ENCODE measurements at regions not wholly inside any gene's neighbourhood (a gene's known extent, or its start where the extent isn't known, plus 50 kb on each side); places are given as distances from the start of the nearest gene placed in this dataset.

DNA sequence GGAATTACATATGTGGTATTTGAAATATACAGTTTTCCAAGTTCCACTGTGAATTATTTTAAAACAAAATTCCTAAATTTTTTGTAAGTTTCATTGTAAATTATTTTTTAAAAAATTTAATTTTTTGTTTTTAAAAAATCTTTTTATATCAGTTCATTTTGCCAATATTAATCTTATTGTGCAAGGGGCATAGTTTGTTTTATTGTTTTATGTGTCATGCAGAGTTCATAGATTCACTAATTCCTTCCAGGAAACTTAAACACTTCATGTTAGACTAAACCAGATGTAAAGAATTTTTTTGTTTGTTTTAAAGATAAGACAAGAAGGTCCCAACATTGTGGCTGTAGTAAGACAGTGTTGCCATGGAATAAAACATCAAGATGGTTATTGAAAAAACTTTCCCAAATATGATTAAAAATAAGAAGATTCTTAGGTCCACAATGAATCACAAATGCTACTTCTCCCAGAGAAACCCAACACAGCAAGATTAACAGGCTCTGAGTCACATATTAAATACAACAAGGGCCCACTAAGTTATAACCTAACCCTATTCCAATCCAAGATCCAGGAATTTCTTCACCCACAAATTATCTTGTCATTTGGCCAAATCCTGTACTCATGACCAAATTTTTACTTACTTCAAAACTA lies 464.7 kb upstream of the IGFBP3 start:
- no peak overlapping the region for H3K4me3 ChIP-seq (ENCODE audit: low read length, poor library complexity, severe bottlenecking)

GRCh38 chr7:46383605-46384004 lies 462.5 kb upstream of the IGFBP3 start:
- H3K36me3 ChIP-seq (ENCODE audit: insufficient read depth, low read length) = no peaks in the 10 kb centered on the region
- no peaks in the 10 kb centered on the region for H3K9me2 ChIP-seq (replicated peaks; ENCODE audit: low read depth, low read length)
- H3K9me3 ChIP-seq (ENCODE audit: insufficient read depth, low read depth, low read length) = no peaks in the 10 kb centered on the region

More for the DNA sequence above, 464.7 kb upstream of the IGFBP3 start:
- Histone ChIP-seq H4K20me1 (ENCODE audit: insufficient read depth, low read length, poor library complexity, severe bottlenecking) (no peaks in the 10 kb centered on the region), H3K79me2 (ENCODE audit: insufficient read depth, low read length) (no peaks in the 10 kb centered on the region), H2AFZ (ENCODE audit: low read length) (no peak overlapping the region), H3F3A (ENCODE audit: low read depth) (no peaks in the 10 kb centered on the region), H3K4me2 (ENCODE audit: low read depth, low read length, poor library complexity, severe bottlenecking) (no peak overlapping the region), H3K9me3 (ENCODE audit: insufficient read depth, low read depth, low read length) (no peaks in the 10 kb centered on the region), H3K36me3 (ENCODE audit: insufficient read depth, low read length) (no peaks in the 10 kb centered on the region), H3K9ac (ENCODE audit: low read depth, low read length, poor library complexity, severe bottlenecking) (no peak overlapping the region), H3K27me3 (ENCODE audit: insufficient read depth, low read length, poor library complexity, severe bottlenecking) (no peaks in the 10 kb centered on the region), H3K4me1 (ENCODE audit: insufficient read depth, low read length, poor library complexity, severe bottlenecking) (no peaks in the 10 kb centered on the region), H3K9me2 (replicated peaks; ENCODE audit: low read depth, low read length) (no peaks in the 10 kb centered on the region)
- TF ChIP-seq CTCF (conservative IDR thresholded peaks at IDR 0.05; ENCODE audit: low read length) (no peak), EZH2phosphoT487 (IDR thresholded peaks at IDR 0.05; ENCODE audit: borderline replicate concordance) (no peak)

DNA sequence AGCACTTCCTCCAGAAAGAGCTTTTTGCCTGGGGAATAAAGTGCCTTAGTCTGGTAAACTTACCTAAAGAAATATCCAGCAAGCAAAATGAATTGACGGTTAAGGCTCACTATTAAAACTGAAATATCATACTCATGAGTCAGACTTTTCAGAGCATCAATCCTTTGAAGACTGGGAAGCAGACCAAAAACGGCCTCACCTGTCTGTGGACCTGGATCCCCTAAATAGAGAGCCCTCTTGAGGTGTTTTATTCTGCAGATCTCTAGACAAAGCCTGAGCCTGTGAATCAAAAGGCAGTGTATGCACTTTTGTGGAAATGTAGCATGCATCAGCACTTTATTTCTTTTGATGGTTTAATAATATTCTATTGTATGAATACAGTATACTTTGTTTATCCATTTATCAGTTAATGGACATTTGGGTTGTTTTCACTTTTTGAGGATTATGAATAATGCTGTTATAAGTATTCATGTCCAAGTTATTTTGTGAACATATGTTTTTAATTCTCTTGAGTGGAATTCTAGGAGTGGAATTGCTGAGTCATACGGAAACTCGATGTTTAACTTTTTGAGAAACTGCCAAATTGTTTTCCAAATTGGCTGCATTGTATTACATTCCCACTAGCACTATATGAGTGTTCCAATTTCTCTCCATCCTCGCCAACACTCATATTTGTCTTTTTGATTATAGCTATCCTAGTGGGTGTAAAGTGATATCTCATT lies 449.0 kb upstream of the IGFBP3 start:
- no peak overlapping the region for H3K4me3 ChIP-seq (ENCODE audit: low read length, poor library complexity, severe bottlenecking)
- no peaks in the 10 kb centered on the region for H3K9me2 ChIP-seq (replicated peaks; ENCODE audit: low read depth, low read length)
- no peaks in the 10 kb centered on the region for H3K27me3 ChIP-seq (ENCODE audit: insufficient read depth, low read length, poor library complexity, severe bottlenecking)
- H4K20me1 ChIP-seq (ENCODE audit: insufficient read depth, low read length, poor library complexity, severe bottlenecking) = no peaks in the 10 kb centered on the region
- H3K9me3 ChIP-seq (ENCODE audit: insufficient read depth, low read depth, low read length) = no peaks in the 10 kb centered on the region
- H3K4me1 ChIP-seq (ENCODE audit: insufficient read depth, low read length, poor library complexity, severe bottlenecking) = no peaks in the 10 kb centered on the region
- H3F3A ChIP-seq (ENCODE audit: low read depth) = no peaks in the 10 kb centered on the region
- H3K36me3 ChIP-seq (ENCODE audit: insufficient read depth, low read length) = no peaks in the 10 kb centered on the region
- H2AFZ ChIP-seq (ENCODE audit: low read length) = no peak overlapping the region
- no peak for TF ChIP-seq CTCF (conservative IDR thresholded peaks at IDR 0.05; ENCODE audit: low read length)
- TF ChIP-seq EZH2phosphoT487 (IDR thresholded peaks at IDR 0.05; ENCODE audit: borderline replicate concordance) = no peak
- no peak overlapping the region for H3K9ac ChIP-seq (ENCODE audit: low read depth, low read length, poor library complexity, severe bottlenecking)
- no peak overlapping the region for H3K4me2 ChIP-seq (ENCODE audit: low read depth, low read length, poor library complexity, severe bottlenecking)
- H3K79me2 ChIP-seq (ENCODE audit: insufficient read depth, low read length) = no peaks in the 10 kb centered on the region

More at GRCh38 chr7:46383605-46384004, 462.5 kb upstream of the IGFBP3 start:
- Histone ChIP-seq H3K27me3 (ENCODE audit: insufficient read depth, low read length, poor library complexity, severe bottlenecking) (no peaks in the 10 kb centered on the region), H2AFZ (ENCODE audit: low read length) (no peak overlapping the region), H3K9ac (ENCODE audit: low read depth, low read length, poor library complexity, severe bottlenecking) (no peak overlapping the region), H4K20me1 (ENCODE audit: insufficient read depth, low read length, poor library complexity, severe bottlenecking) (no peaks in the 10 kb centered on the region), H3K79me2 (ENCODE audit: insufficient read depth, low read length) (no peaks in the 10 kb centered on the region), H3K4me2 (ENCODE audit: low read depth, low read length, poor library complexity, severe bottlenecking) (no peak overlapping the region), H3F3A (ENCODE audit: low read depth) (no peaks in the 10 kb centered on the region), H3K4me1 (ENCODE audit: insufficient read depth, low read length, poor library complexity, severe bottlenecking) (no peaks in the 10 kb centered on the region), H3K4me3 (ENCODE audit: low read length, poor library complexity, severe bottlenecking) (no peak overlapping the region)
- no peak for TF ChIP-seq CTCF (conservative IDR thresholded peaks at IDR 0.05; ENCODE audit: low read length)
- TF ChIP-seq EZH2phosphoT487 (IDR thresholded peaks at IDR 0.05; ENCODE audit: borderline replicate concordance) = no peak
